GM12864 (cell line): ENCODE measurements at regions not wholly inside any gene's neighbourhood (a gene's known extent, or its start where the extent isn't known, plus 50 kb on each side); places are given as distances from the start of the nearest gene placed in this dataset.

Source experiments
- DNase-seq: peaks from one replicate; pipeline ENCODE4 v3.0.0-alpha.2; 2011; ENCODE audit warnings: low read depth
- H3K4me3 ChIP-seq: 2 replicates; pipeline ENCODE4 v1.5.1; 2011; ENCODE audit warnings: mild to moderate bottlenecking, low read depth, low read length, control low read depth
- CTCF ChIP-seq: IDR thresholded peaks from 2 replicates; pipeline ENCODE4 v1.5.1; 2011; ENCODE audit warnings: low read depth, mild to moderate bottlenecking, moderate library complexity, low read length, control low read depth, inconsistent platforms; ENCODE audit errors: missing control alignments

- DNase-seq: no peak
- no peak overlapping the region for H3K4me3 ChIP-seq
- no peak for TF ChIP-seq CTCF
These were observed 505.5 kb upstream of the TENM3 start for GRCh38 chr4:181737744-181738143.

GRCh38 chr4:181739031-181739430 lies 504.2 kb upstream of the TENM3 start:
- TF ChIP-seq CTCF: no peak
- DNase-seq: no peak
- H3K4me3 ChIP-seq: no peak overlapping the region

- TF ChIP-seq CTCF: no peak
- no peak for DNase-seq
- H3K4me3 ChIP-seq: no peak overlapping the region
These were observed 501.7 kb upstream of the TENM3 start for GRCh38 chr4:181741513-181741912.

- no peak overlapping the region for H3K4me3 ChIP-seq
- no peak for DNase-seq
- TF ChIP-seq CTCF: no peak
These were observed 497.1 kb upstream of the TENM3 start for GRCh38 chr4:181745933-181746625.

- H3K4me3 ChIP-seq: no peak overlapping the region
- TF ChIP-seq CTCF: no peak
- no peak for DNase-seq
These were observed 494.6 kb upstream of the TENM3 start for GRCh38 chr4:181748581-181748980.

GRCh38 chr4:181752516-181752915 lies 490.7 kb upstream of the TENM3 start:
- H3K4me3 ChIP-seq: no peak overlapping the region
- DNase-seq: no peak
- TF ChIP-seq CTCF: no peak

GRCh38 chr4:181753207-181753606 lies 490.0 kb upstream of the TENM3 start:
- TF ChIP-seq CTCF: no peak
- no peak for DNase-seq
- H3K4me3 ChIP-seq: no peak overlapping the region
